ENCODE measurements at regions not wholly inside any gene's neighbourhood (a gene's known extent, or its start where the extent isn't known, plus 50 kb on each side); places are given as distances from the start of the nearest gene placed in this dataset.

DNA sequence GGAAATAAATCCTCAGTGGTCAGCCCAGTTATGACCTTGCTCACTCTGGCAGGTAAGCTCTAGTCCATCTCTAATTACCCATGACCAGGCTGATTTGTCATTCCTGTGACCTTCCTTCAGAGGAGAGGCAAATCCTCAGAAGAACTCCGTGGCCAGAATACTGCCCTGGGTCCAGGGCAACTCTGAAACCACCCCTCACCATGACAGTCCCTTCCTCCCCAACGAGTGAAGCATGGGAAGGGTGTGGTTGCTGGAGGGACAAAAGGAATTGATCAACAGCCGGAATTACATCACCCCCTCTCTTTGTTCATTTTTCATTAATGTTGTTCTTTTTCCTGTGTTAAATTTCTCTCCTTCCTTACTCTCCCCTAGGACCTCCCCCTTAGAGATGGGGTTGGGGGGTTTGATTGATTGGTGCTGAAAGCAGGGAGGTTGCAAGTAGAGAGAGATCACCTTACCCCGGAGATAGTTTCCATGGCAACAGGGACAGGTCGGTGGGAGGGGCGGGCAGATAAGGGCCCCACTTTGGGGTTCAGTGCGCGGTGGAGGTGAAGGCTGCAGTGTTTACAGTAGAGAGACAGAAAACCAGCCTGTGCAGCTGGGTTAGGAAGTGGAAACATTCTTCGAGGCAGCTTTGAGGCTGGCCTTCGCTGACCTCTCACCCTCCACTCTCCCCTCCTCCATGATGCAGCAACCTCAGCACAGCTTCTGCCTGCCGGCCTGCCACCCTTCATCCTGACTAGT, 647.4 kb downstream of the BCOR start:
- WGBS, 2 donors = 36 to 51% methylated on average over 10 to 11 of the region's 11 CpGs
- no peak for DNase-seq (ENCODE audit: low spot score in 2 of 2)
- Histone ChIP-seq H3K36me3 (no peaks in the 10 kb centered on the region), H3K27ac (no peak overlapping the region), H3K4me3 (no peak overlapping the region), H3K27me3 (no peaks in the 10 kb centered on the region), H3K9me3 (no peaks in the 10 kb centered on the region), H3K4me1 (no peaks in the 10 kb centered on the region)
- no peak for TF ChIP-seq POLR2A (IDR thresholded peaks at IDR 0.05)
- no peak for TF ChIP-seq EP300 (IDR thresholded peaks at IDR 0.05)
- TF ChIP-seq CTCF (IDR thresholded peaks at IDR 0.05) = no peak

DNA sequence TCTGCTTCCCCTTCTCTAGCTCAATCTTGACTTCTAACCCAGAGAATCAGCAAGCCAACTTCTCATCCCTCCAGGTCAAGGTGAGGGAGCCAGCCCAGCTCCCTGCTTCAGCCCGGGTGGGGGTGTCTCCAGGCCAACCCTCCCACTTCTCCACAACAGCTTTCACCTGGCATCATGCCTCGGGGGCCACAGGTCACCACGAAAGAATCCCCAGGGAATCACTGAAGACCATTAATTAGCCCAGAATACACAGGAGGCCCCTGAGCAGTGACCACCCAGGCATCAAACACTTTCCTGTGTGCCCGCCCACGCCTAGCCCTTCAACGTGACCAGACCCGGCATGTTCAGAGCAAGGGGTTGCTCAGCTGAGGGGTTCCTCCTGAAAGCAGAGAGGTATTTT, 646.7 kb downstream of the BCOR start:
- no peak for DNase-seq (ENCODE audit: low spot score in 2 of 2)
- H3K36me3 ChIP-seq = no peaks in the 10 kb centered on the region
- H3K9me3 ChIP-seq = no peaks in the 10 kb centered on the region
- H3K4me1 ChIP-seq = no peaks in the 10 kb centered on the region
- H3K4me3 ChIP-seq = no peak overlapping the region
- H3K27me3 ChIP-seq = no peaks in the 10 kb centered on the region
- WGBS, 2 donors = 64 to 75% methylated on average over 6 to 7 of the region's 7 CpGs
- H3K27ac ChIP-seq = no peak overlapping the region
- no peak for TF ChIP-seq EP300 (IDR thresholded peaks at IDR 0.05)
- TF ChIP-seq POLR2A (IDR thresholded peaks at IDR 0.05) = no peak
- no peak for TF ChIP-seq CTCF (IDR thresholded peaks at IDR 0.05)

GRCh38 chrX:39452401-39452800, 645.4 kb downstream of the BCOR start:
- TF ChIP-seq EP300 (IDR thresholded peaks at IDR 0.05) (no peak), CTCF (IDR thresholded peaks at IDR 0.05) (no peak), POLR2A (IDR thresholded peaks at IDR 0.05) (no peak)
- Histone ChIP-seq H3K27ac (no peak overlapping the region), H3K36me3 (no peaks in the 10 kb centered on the region), H3K27me3 (no peaks in the 10 kb centered on the region), H3K4me1 (peaks cover 0 to 2% (median 0%) of the 10 kb centered on the region in 4 donors), H3K9me3 (no peaks in the 10 kb centered on the region), H3K4me3 (no peak overlapping the region)
- 78 to 82% methylated on average over 4 of the region's 4 CpGs for WGBS, 2 donors
- DNase-seq (ENCODE audit: low spot score in 2 of 2) = no peak

- WGBS, 2 donors = 57 to 82% methylated on average over 3 to 5 of the region's 5 CpGs
- no peak for TF ChIP-seq CTCF (IDR thresholded peaks at IDR 0.05)
- no peak for TF ChIP-seq EP300 (IDR thresholded peaks at IDR 0.05)
- TF ChIP-seq POLR2A (IDR thresholded peaks at IDR 0.05) = no peak
- DNase-seq (ENCODE audit: low spot score in 2 of 2) = no peak
- no peak overlapping the region for H3K27ac ChIP-seq
- H3K9me3 ChIP-seq = no peaks in the 10 kb centered on the region
- H3K4me3 ChIP-seq = no peak overlapping the region
- H3K36me3 ChIP-seq = no peaks in the 10 kb centered on the region
- peaks cover 0 to 5% (median 0%) of the 10 kb centered on the region in 4 donors for H3K4me1 ChIP-seq
- no peaks in the 10 kb centered on the region for H3K27me3 ChIP-seq
These were observed 643.7 kb downstream of the BCOR start for GRCh38 chrX:39453889-39454621.
